ENCODE measurements at regions not wholly inside any gene's neighbourhood (a gene's known extent, or its start where the extent isn't known, plus 50 kb on each side); places are given as distances from the start of the nearest gene placed in this dataset.

DNA sequence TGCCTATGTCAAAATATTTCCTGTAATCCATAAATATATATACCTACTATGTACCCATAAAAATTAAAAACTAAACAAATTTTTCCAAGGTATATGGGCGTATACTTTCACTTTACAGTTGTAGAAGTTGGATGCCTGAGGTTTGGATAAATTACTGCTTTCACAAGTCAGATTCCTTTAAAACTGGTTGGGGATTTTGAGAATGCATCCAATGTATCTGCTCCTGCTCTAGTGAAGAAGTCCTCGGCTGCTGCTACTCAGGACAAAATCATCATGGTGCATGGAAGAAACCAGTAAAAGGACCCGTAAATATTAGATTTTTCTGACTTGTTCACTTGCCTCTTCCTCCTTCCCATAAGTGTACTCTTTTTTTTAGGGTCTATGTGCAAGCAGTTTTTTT lies 841.1 kb downstream of the USP25 start:
- no peak for DNase-seq (ENCODE audit: low read depth in 1 of 2, low spot score in 1 of 2)

DNA sequence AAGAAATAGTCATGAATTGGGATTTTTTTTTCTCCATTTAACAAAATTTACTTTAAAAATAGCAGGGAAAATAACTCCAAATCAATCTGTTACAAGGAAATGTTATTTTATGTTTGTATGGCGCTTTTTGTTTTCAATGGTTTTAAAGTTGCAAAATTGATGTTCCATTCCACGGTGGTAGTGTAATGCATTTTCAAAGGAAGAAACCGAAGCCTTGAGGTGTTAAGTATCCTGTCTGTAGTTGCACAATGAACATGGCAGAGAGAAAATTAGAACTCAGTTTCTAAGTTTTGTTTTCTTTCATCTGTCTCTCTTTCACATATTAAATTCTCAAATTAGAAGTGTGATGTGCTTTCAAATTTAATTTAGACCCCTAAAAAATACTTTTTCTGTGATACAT lies 841.8 kb downstream of the USP25 start:
- no peak for DNase-seq (ENCODE audit: low read depth in 1 of 2, low spot score in 1 of 2)

DNA sequence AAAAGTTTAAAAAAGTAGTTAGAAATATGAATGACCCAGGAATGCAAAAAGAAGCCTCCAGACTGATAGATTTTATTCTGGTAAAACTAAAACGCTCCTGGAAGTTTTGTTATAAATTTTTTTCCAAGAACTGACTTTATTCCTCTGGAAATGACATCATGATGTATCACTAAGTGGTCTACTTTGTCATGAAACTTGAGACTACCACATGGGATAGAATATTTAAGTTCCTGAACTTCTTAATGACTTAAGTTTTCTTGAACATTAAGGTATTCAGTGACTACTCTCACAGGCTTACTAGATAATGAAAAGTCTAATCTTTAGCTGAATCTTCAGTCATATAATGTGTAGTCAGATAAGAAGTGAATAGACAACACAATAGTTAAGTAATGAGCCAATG lies 842.2 kb downstream of the USP25 start:
- no peak for DNase-seq (ENCODE audit: low read depth in 1 of 2, low spot score in 1 of 2)

DNA sequence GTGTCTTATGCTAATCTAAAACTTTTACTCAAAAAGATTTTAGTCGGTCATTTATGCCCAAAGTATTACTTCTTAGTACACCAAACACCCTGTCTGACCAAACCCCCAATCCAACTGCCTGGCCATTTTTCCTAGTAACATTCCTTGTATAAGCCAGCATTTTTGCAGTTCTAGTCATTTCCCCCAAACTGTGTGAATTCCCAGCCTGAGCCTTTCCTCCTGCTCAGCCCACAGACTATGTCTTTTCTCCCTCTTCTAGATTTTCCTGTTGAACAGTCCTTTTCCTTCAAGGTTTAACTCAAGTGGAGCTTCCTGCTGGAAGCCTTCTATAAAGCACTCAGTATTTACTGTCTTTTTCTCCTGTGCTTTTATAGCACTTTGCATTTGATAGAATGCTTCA lies 843.8 kb downstream of the USP25 start:
- DNase-seq (ENCODE audit: low read depth in 1 of 2, low spot score in 1 of 2), result no peak

DNA sequence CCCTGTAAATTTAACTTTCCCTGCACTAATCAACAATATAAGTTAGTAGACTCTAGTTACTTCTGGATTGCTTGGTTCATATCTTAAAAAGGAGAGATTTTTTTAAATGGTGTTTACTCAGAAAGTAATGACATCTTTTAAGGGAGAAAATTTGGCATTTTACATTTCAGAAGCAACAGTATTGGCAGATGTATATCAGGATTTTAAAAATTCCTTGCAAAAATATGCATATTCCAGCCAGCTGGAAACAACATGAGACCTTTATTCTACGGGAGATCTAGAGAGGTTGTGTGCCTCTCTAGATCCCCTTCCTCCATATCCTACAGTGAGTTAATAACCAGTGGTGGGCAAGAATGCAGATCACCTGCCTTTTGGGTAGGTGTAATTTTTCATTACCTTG lies 848.2 kb downstream of the USP25 start:
- DNase-seq (ENCODE audit: low read depth in 1 of 2, low spot score in 1 of 2), result no peak

DNA sequence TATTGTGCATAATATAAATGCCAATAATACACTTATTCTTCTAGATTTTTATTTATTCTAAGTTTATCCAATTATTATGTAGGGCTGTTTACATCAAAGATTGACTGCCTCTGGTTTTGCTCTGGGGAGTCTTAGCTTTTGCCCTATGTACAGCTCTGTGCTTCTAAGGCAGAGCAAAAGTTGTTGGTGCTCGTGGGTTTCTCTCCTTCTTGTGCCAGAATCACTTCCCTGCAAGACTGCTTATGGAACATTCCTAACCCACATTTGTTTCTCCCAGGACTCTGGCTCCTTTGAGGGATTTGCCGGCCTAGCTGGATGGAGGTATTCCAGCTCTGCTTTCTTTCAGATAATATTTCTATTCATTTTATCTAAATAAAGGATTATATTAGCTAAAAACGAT lies 849.1 kb downstream of the USP25 start:
- DNase-seq (ENCODE audit: low read depth in 1 of 2, low spot score in 1 of 2), result no peak

DNA sequence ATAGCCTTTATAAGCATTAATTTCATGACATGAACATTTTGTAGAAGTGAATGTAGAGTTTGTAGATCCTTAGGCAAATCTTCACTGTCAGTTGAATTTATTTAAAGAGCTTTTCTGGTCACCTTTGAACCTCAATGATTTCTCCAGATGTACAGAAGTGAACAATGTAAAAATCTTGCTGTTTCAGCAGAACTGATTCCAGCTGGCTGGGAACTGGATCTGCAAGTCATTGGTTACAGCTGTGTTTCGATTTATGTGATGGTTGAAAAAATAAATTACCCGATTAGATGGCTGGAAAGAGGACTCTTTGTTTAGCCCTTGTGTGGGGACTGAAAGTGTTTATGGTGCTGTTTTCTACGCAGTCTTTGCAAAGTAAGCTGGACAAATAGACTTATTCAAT lies 849.8 kb downstream of the USP25 start:
- no peak for DNase-seq (ENCODE audit: low read depth in 1 of 2, low spot score in 1 of 2)

DNA sequence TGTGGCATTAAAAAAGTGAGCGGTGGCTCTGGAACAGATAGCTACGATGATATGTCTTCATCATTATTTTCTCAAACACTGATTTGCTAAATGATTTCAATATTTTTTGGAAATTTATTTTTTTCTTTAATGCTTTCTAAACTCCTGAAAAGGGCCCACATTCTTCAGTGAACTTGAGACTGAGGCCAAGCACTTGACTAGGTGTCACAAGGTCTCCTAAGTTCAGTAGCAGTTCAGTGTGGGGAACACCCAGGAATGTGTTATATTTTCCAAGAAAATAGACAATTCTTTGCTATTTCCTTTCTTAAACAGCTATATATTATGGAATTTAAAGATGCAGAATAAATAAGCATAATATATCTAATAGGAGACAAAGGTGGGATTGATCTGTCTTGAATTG lies 850.9 kb downstream of the USP25 start:
- DNase-seq (ENCODE audit: low read depth in 1 of 2, low spot score in 1 of 2), result no peak

DNA sequence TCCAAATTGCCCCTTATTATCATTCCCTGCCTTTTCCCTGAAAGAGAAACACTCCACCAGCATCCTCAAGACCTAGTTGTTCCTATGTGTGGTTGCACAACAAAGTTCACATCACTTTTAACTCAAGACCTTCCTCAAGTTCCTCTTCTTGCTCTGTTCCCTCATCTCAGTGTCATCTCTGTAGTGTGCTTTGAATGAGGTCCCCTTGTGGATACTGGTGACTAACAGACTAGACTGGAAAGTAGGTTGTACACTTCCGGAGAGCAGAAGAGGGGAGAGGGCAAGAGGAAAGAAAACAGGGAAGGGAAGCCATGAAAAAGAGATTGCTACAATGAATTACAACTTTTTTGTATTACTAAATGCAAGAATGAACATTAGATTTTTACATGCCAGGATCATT lies 853.8 kb downstream of the USP25 start:
- DNase-seq (ENCODE audit: low read depth in 1 of 2, low spot score in 1 of 2), result no peak

DNA sequence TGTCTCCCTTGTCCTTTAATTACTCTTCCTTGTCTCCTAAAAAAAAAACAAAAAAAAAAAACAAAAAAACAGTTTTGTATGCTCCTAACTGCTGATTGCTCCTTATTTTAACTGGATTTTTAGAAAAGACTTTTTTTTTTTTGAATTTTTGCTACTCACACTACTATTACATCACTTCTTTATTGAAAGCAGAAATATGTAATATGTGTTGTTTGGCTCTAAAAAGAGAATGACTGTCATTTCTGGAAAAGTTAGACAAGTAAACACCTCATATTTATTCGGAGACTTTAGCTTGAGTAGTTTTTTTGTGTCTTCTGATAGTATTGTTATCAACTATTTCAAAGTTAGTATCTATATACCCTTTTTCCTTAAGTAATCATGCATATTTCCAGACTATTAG lies 855.0 kb downstream of the USP25 start:
- DNase-seq (ENCODE audit: low read depth in 1 of 2, low spot score in 1 of 2), result no peak

DNA sequence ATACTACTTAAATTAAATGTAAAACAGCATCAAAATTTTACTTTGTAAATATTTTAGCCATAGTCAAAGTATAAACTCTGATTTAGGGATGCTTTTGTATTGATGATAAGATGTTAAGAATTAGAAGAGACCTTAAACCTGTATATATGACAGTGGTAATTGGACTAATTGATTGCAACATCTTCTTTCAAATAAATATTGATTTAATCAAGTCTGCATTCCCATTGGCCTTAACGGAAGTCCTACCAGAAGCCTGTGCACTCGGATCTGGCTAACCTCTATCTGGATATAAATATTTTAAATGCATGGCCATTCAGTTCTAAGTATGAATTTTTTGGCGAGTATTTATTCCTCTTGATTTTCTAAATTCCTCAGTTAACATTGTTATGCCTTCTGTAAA lies 856.1 kb downstream of the USP25 start:
- DNase-seq (ENCODE audit: low read depth in 1 of 2, low spot score in 1 of 2), result no peak

DNA sequence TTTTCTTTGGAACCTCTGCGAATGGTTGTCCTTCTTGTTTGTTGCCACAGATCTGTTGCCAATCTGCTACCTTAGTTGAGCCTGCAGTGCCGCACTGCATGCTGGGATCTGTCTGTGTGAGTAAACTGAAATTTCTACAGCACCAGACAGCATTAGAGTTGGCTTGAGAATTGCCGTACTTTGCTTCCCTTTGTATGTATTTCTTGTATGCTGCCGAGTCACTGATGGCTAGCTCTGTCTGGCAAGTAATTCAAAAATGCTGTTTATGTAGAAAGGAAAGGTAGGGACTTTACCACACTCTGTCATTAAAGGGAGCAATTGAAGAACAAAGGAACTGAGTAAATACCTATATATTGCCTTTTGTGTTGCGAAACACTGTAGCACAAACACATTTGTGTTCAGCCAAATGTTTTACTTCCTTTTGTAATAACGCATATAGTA lies 857.4 kb downstream of the USP25 start:
- no peak for DNase-seq (ENCODE audit: low read depth in 1 of 2, low spot score in 1 of 2)

DNA sequence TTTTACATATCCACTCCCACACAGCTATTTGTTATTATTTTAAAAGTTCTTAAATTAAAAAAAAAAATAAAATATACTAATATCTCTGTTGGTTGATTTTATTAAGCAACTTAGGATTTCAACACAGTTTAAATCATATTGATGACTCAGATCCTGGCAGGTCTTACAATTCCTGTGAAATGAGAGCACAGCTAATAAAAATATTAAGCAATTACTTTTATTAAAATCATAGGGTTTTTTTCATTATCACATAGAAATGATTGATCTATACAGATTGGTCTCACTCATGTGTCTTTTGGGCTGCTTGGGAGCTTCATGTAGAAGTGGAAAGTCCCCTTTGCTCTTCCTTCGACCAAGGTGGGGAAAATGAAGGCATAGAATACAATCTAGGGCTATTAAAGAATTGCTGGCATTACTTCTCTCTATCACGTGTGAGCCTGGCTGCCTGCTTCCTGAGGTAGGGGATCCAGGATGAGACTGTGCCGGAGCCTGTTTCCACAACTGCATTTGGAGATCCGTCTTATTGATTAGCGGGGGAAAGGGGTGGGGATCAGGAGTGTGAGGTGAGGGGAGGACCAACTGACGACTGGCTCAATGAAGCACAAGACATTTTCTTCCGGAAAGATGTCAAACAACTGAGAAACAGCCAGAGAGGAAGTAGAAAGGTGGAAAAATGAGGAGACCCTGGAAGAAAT lies 858.0 kb downstream of the USP25 start:
- DNase-seq (ENCODE audit: low read depth in 1 of 2, low spot score in 1 of 2), result no peak

DNA sequence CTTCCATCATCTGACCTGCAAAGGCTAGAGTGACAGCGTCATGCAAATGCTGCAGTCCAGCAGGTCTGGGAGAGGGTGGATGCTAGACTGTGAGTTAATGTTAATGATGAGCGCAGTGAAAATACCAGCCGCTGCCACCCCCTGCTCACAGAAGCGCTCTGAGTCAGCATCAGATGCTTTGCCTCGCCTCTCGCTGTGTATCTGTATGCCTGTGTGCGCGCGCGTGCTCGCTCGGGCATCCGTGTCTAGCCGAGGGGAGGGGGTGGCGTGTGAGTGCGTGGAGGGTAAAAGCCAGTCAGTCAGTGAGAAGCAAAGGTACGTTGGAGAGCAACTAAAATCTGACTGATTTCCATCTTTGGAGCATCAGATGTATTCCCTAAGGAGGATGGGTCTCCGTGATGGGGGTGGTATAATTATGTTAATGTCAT lies 858.7 kb downstream of the USP25 start:
- no peak for DNase-seq (ENCODE audit: low read depth in 1 of 2, low spot score in 1 of 2)

DNA sequence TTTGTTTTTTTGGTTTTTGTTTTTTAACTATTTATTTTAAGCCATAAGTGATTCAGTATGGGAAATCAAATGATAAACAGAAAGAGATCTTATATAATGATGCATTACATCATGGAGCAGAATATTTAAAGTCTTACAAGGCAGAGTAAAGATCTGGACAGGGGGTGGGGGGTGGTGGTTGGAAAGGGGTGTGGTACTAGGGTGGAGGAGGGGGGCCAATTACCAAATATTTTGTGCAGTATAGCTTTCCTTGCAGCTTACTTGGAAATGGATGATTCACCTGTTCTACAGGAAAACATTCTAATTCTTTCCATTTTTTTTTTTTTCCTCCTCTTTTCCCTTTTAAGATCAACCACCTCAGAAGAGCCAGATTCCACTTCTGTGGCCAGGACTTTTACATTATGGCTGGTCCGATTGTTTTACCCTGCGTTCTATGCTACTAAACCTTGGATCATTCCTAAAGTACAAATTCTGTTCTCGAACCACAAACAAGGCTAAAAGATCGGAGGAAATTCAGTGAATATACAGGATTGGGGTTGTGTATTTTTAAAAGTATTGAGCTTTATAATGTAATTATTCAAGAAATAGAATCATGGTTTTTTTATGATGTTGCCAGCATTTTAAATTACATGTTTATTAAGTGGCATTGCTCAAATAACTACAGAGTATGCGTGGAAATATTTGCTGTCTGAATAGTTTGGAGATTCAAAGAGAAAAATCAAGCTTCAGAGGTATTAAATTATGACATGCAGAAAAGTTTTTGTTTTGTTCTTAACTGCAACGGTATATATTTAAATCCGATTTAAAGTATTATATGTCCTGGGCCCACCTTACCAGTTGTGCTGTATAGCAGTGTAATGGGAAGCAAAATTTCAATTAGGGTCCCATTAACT lies 859.5 kb downstream of the USP25 start:
- no peak for DNase-seq (ENCODE audit: low read depth in 1 of 2, low spot score in 1 of 2)

DNA sequence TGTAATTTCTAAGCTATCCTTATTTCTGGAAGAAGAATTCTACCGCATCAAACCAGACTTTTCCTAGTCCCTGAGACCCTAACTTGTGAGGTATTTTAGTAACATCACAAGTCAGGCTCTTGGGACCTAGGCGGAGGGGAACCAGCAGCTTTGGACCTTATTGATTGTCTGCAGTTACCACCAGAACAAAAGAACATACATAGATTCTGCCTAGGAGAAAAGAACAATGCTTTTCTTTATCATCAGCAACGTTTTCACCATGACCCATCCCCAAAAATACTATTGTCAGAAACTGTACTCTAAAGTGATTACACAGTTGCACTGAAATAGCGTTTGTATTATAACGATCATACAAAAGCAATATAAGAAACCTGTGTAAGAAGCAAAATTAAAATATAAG lies 860.4 kb downstream of the USP25 start:
- DNase-seq (ENCODE audit: low read depth in 1 of 2, low spot score in 1 of 2), result no peak

DNA sequence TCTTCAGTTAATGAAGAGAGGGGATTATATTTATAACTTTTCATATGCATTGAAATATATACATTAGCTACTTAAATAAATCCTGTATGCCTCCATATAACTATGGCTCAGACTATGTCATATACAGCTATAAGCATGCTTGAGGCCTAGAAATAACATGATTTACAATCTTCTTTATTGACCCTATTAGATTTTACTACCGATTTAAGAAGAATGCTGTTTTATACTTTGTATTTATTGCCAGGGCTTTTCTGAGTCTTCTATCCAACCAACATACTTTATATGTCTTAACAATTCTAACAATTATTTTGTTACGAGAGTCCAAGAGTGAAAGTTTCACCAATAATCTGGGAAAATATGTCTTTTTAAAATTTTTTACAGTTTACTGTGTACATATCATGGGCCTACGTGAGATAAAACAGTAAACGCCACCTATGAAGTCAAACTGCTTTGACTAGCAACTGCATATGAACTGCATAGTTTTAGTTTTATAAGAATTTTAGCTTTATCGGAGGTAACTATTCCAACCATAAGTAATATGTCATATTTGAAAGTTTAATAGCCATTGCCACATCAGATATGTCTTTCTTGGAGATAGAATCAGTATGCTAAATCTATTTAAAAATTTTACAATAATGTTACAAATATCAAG lies 861.0 kb downstream of the USP25 start:
- no peak for DNase-seq (ENCODE audit: low read depth in 1 of 2, low spot score in 1 of 2)

DNA sequence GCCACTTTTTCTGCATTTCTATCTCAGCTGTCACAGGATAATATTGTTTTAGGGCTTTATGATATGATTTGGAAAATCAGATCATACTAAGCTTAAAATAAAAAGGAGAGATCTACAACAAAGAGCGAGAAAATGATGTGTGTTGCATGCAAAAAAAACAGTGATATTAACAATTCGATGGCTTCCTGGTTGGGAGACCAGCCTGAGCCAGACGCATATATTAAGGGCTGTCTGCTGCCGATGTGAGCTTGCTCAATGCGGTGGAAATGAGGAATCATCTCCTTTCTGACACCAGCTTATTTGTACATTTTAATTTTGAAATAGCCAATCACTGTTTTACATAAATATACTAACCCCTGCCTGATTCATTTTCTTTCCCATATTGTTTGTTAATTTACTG lies 862.6 kb downstream of the USP25 start:
- no peak for DNase-seq (ENCODE audit: low read depth in 1 of 2, low spot score in 1 of 2)

DNA sequence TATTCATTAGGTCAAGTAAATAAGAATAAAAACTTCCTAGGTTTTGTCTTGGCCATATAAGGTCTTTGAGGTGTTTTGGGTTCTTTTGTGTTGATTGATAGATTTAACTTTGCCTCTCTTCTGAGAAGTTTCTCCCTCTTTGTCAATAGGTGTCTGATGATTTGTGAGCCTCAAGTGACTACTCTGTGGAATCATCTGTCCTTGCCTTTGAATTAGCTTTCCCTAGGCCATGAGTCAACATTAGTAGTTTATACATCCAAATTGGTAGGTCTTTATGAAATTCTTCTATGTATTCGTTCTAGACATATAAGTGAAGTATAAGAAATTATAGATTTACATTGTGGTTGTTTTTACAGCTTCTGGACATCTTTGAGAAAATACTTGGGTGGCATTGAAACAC lies 864.4 kb downstream of the USP25 start:
- DNase-seq (ENCODE audit: low read depth in 1 of 2, low spot score in 1 of 2), result no peak

DNA sequence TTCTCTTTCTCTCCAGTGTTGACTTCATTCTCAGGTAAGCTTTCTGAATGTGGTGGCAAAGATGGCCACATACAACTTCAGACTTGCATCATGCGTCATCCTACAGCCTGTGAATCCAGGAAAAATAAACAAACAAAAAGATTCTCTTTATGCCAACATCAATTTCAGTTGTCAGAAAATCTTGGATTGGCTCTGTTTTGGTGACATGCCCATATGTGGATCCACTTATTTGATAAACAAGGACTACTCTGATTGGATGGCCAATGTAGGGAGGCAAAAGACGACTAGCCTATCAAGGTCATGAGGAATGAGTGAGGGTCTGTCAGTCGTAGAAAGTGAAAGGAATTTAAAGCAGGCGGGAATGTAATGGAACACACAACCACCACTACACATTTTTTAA lies 866.6 kb downstream of the USP25 start:
- DNase-seq (ENCODE audit: low read depth in 1 of 2, low spot score in 1 of 2), result no peak

DNA sequence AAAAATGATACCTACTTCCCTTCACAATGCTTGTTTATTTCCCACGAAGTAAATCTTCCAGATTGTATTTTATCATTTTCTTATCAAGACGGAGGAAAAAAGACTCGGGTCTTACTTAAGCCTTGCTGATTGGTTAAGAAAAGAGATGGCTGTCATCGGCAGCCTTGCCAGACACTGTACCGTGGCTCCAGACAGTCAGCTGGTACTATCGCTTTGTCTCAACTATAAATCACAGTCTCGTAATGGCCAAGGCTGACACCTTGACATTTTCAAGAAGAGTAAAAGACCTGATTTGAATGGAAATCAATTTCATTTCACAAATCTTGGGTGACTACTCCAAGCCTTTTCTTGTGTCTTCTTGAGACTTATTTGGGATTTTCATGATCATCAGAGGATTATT lies 868.0 kb downstream of the USP25 start:
- no peak for DNase-seq (ENCODE audit: low read depth in 1 of 2, low spot score in 1 of 2)

DNA sequence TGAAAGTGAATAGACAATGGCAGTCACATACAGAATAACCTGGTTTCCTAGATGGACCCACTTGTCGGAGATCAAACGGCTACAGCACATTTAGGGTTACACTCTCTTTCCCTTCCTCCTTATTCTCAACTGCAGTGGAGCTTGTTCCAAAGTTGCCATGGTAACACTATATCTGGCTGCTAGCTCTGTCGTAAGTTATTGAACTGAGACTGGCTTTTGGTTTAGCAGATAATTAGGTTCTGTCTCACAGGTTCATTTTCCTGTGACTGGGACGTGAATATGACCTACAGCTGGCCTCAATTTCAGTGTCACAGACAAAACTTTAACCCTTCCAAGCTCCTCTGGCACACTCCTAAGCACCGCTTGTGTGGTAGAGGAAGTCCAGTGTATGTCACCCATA lies 875.8 kb downstream of the USP25 start:
- no peak for DNase-seq (ENCODE audit: low read depth in 1 of 2, low spot score in 1 of 2)
